Adrenal gland (tissue), 9 donors: ENCODE measurements at regions not wholly inside any gene's neighbourhood (a gene's known extent, or its start where the extent isn't known, plus 50 kb on each side); places are given as distances from the start of the nearest gene placed in this dataset.

Source experiments
- DNase-seq, 7 donors: peaks; one replicate each; pipeline ENCODE4 v3.0.0-alpha.2; 2019 to 2020
- H3K27ac ChIP-seq, 5 donors: fragments of 200-600 bp; sonication (generic) in 4 of 5; 1 replicate in 3 of 5; 2 replicates in 2 of 5; pipeline versions ENCODE4 v1.5.1 to v1.8.0; 2016 to 2020; ENCODE audit warnings: mild to moderate bottlenecking in 1 of 5
- H3K27me3 ChIP-seq: fragments of 200-600 bp; 2 replicates; pipeline ENCODE4 v1.8.0; 2021
- H3K36me3 ChIP-seq, 2 donors: fragments of 200-600 bp; replicated peaks in 1 of 2; 1 replicate in 1 of 2; 2 replicates in 1 of 2; pipeline versions ENCODE4 v1.5.1 to v1.8.0; 2018 to 2022
- H3K4me1 ChIP-seq, 2 donors: fragments of 200-600 bp; replicated peaks in 1 of 2; 1 replicate in 1 of 2; 2 replicates in 1 of 2; pipeline versions ENCODE4 v1.5.1 to v1.8.0; 2018 to 2021
- H3K4me3 ChIP-seq, 4 donors: fragments of 200-600 bp; sonication (generic) in 3 of 4; one replicate each; pipeline ENCODE4 v1.5.1; 2016 to 2018
- H3K9me3 ChIP-seq, 3 donors: fragments of 200-600 bp; sonication (generic) in 1 of 3; replicated peaks in 1 of 3; 1 replicate in 2 of 3; 2 replicates in 1 of 3; pipeline versions ENCODE4 v1.5.1 to v1.8.0; 2016 to 2021
- POLR2A ChIP-seq, 2 donors: fragments of 450-650 bp; IDR thresholded peaks; one replicate each; pipeline ENCODE4 v1.6.1; 2017; ENCODE audit warnings: antibody characterized with exemption in 2 of 2, mild to moderate bottlenecking in 2 of 2, moderate library complexity in 1 of 2
- WGBS, 4 donors: extraction: QIAGEN DNeasy Blood & Tissue Kit in 2 of 4; methylation state at CpG; one replicate each; pipeline versions ENCODE4 v1.1.5 to v1.1.7; 2013 to 2017; 5-methylcytosine and 5-hydroxymethylcytosine counted together
- intact Hi-C, 2 donors: fragments of 100-400 bp; cut with DNase I; formaldehyde crosslinking; loops; one replicate each; pipeline versions ENCODE4 v1.14.1 to v1.15.0; 2022 to 2023
- TF ChIP-seq, protein P1 (sequence below), 6 experiments: fragments of 450-650 bp in 4 of 6; fragments of 200-600 bp in 2 of 6; sonication (generic) in 1 of 6; IDR thresholded peaks; 1 replicate in 5 of 6; 2 replicates in 1 of 6; pipeline versions ENCODE4 v1.5.1 to v1.8.0; 2016 to 2021; ENCODE audit warnings: antibody characterized with exemption in 6 of 6, mild to moderate bottlenecking in 2 of 6, moderate library complexity in 1 of 6
- donor health status: healthy with polysubstance abuse.
- donor health status: Bipolar disorder and iron deficiency.
- donor health status: DM: yes; HTN: yes; CAD: no.
- donor health status: DM: no; HTN: no; CAD: no.
- donor health status: DM: no; HTN: no; CAD: no.

DNA sequence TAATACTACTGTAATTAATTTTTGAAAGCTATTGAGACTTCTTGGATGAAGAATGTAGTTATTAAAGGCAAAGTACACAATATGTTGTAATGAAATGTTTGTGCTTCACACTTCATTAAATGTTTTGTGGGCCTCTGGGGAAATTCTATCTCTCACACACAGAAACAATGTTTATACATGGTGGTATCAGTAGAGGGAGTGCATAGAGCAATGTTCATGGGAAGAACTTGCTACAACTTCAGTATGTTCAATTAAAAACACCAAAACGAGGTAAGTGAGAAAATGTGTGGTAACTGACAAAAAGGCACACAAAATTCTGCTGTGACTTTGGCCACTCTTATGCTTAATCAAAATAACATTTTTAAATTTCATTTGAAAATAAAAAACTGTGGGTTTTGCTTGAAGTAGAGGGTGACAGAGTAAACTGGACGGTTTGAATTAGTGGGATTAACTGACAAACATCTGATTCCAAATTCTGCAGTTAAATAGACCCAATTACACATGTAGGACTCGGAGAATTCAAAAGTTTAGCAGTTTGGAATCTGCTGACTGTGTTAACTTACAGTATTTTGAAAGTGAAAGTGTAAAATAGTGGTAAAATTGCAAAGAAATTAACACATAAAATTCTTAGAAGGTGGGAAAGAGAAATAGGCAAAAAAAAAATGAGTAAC lies 111.4 kb upstream of the TTC29 start:
- H3K36me3 ChIP-seq, result no peaks in the 10 kb centered on the region
- no peaks in the 10 kb centered on the region for H3K9me3 ChIP-seq
- intact Hi-C loops, result no loop called here
- H3K4me1 ChIP-seq, result no peaks in the 10 kb centered on the region
- H3K4me3 ChIP-seq, result peak overlapping the region in 2 of 4 donors; percentile 2 to 36
- WGBS, 4 donors, result 33 to 39% (median 38%) methylated on average over 3 of the region's 3 CpGs
- no peak for DNase-seq
- no peak for TF ChIP-seq POLR2A (IDR thresholded peaks at IDR 0.05)
- TF ChIP-seq, protein P1, sequence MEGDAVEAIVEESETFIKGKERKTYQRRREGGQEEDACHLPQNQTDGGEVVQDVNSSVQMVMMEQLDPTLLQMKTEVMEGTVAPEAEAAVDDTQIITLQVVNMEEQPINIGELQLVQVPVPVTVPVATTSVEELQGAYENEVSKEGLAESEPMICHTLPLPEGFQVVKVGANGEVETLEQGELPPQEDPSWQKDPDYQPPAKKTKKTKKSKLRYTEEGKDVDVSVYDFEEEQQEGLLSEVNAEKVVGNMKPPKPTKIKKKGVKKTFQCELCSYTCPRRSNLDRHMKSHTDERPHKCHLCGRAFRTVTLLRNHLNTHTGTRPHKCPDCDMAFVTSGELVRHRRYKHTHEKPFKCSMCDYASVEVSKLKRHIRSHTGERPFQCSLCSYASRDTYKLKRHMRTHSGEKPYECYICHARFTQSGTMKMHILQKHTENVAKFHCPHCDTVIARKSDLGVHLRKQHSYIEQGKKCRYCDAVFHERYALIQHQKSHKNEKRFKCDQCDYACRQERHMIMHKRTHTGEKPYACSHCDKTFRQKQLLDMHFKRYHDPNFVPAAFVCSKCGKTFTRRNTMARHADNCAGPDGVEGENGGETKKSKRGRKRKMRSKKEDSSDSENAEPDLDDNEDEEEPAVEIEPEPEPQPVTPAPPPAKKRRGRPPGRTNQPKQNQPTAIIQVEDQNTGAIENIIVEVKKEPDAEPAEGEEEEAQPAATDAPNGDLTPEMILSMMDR (IDR thresholded peaks at IDR 0.05), result no peak
- H3K27me3 ChIP-seq, result no peaks in the 10 kb centered on the region
- H3K27ac ChIP-seq, result no peak overlapping the region

DNA sequence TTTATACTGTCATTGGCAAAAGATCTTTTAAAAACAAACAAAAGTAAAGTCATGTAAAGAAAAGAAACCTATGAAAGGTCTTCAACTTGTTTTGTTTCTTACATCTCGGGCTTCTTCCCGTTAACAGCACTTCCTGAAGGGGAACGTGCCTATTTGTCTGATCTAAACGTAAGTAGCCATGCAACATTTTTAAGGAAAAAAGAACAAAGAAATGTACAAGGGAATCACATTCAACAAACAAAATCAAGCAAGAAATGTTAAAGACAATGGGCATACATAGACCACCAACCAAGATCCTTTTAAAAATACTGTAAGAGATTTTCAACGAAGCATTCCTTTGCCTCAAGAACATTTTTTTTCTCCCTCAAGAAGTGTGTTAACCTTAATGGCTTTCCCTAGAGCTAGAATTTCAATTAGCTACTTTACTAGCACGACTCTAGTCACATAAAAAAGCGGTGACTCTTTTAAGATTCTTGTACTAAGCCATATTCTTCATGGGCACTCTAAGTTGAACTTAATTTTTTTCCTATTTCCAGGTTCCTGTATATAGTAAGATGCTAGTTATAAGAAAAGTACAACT lies 112.0 kb upstream of the TTC29 start:
- H3K4me1 ChIP-seq, result no peaks in the 10 kb centered on the region
- H3K27ac ChIP-seq, result no peak overlapping the region
- H3K36me3 ChIP-seq, result no peaks in the 10 kb centered on the region
- no peak for DNase-seq
- H3K4me3 ChIP-seq, result peak overlapping the region in 2 of 4 donors; percentile 2 to 36
- no peaks in the 10 kb centered on the region for H3K27me3 ChIP-seq
- 43 to 49% (median 45%) methylated on average over 7 of the region's 7 CpGs for WGBS, 4 donors
- no peaks in the 10 kb centered on the region for H3K9me3 ChIP-seq
- intact Hi-C loops, result no loop called here
- no peak for TF ChIP-seq POLR2A (IDR thresholded peaks at IDR 0.05)
- TF ChIP-seq, protein P1 (IDR thresholded peaks at IDR 0.05), result no peak

DNA sequence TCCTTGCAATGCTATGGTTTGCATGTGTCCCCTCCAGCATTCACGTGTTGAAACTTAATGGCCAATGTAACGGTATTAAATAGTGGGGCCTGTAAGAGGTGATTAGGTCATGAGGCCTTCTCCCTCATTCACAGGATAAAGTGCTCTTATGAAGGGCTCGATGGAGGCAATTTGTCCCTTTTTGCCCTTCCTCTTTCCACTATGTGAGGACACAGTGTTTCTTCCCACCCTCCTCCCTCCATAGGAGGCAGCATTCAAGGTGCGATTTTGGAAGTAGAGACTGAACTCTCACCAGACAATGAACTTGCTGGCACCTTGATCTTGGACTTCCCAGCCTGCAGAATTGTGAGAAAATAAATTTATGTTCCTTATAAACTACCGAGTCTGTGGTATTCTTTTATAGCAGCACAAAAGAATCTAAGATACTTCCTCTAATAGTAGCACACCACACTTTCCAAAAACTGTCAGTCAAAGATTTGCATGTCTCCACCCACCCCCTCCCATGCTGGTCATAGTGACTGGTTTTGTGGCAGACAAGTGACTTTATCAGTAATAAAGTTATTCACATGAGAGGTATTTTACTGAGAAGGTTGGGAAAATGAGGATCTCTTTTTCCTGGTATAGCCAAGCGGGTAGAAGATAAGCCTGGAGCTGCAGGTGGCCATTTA lies 113.5 kb upstream of the TTC29 start:
- H3K9me3 ChIP-seq, result no peaks in the 10 kb centered on the region
- no peak overlapping the region for H3K27ac ChIP-seq
- H3K36me3 ChIP-seq, result no peaks in the 10 kb centered on the region
- no peak overlapping the region for H3K4me3 ChIP-seq
- WGBS, 4 donors, result 78 to 87% (median 83%) methylated on average over 6 of the region's 6 CpGs
- no peaks in the 10 kb centered on the region for H3K4me1 ChIP-seq
- intact Hi-C loops, result no loop called here
- no peak for DNase-seq
- TF ChIP-seq, protein P1 (IDR thresholded peaks at IDR 0.05), result no peak
- TF ChIP-seq POLR2A (IDR thresholded peaks at IDR 0.05), result no peak
- no peaks in the 10 kb centered on the region for H3K27me3 ChIP-seq

DNA sequence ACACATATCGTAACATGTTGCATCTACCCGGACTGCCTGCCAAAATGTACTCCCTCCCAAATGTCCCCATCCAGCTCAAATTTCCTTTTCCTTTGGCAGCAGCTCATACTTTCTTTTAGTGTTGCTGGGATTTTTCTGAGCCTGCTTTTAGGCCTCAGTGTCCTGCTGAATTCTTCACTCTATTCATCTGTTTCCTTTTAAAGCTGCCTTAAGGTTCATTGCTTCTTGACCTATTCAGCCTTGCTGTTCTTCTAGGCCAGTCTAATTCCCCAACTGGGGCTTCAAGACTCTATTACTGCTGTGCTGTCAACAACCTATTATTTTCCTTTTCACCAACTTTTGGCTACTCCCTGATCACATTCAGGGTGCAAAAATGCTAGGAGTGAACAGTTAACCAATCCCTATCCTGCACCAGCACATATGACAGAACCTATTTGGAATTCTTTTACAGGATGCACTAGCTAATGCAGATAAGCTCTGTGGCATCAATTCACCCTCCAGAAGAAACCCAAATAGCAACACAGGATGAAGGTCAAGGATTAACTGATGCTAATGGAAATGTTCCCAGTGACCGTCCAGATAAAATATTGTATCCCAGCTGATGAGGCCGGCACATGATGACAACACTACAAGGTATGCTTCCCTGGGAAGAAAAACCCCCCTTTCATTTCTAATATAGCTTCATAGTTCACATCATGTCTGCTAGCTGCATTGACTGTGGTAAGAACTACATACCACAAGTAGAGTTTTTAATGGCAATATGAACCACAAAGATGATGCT lies 114.7 kb upstream of the TTC29 start:
- Histone ChIP-seq H3K36me3 (no peaks in the 10 kb centered on the region), H3K9me3 (no peaks in the 10 kb centered on the region), H3K27ac (no peak overlapping the region), H3K4me3 (no peak overlapping the region), H3K27me3 (no peaks in the 10 kb centered on the region), H3K4me1 (no peaks in the 10 kb centered on the region)
- WGBS, 4 donors, result 44 to 60% (median 52%) methylated on average over 4 of the region's 4 CpGs
- TF ChIP-seq POLR2A (IDR thresholded peaks at IDR 0.05), result no peak
- TF ChIP-seq, protein P1 (IDR thresholded peaks at IDR 0.05), result no peak
- DNase-seq, result no peak
- intact Hi-C loops, result no loop called here
